Pulmonary artery endothelial cell (primary cell): ENCODE measurements at regions not wholly inside any gene's neighbourhood (a gene's known extent, or its start where the extent isn't known, plus 50 kb on each side); places are given as distances from the start of the nearest gene placed in this dataset.

ENCODE experiments used
- DNase-seq: peaks from one replicate; pipeline ENCODE4 v3.0.0-alpha.2; 2011; ENCODE audit warnings: low read depth, low spot score

GRCh38 chr12:91601054-91601453, 418.4 kb upstream of the DCN start:
- no peak for DNase-seq

GRCh38 chr12:91594715-91595114, 412.1 kb upstream of the DCN start:
- no peak for DNase-seq

- no peak for DNase-seq
These were observed 409.0 kb upstream of the DCN start for GRCh38 chr12:91591639-91591987.

GRCh38 chr12:91590966-91591638, 408.5 kb upstream of the DCN start:
- DNase-seq: no peak

GRCh38 chr12:91588874-91589454, 406.3 kb upstream of the DCN start:
- no peak for DNase-seq

- no peak for DNase-seq
These were observed 403.4 kb upstream of the DCN start for GRCh38 chr12:91586015-91586414.

- no peak for DNase-seq
These were observed 400.2 kb upstream of the DCN start for GRCh38 chr12:91582811-91583210.

GRCh38 chr12:91579516-91580263, 397.1 kb upstream of the DCN start:
- no peak for DNase-seq

- DNase-seq: no peak
These were observed 395.2 kb upstream of the DCN start for GRCh38 chr12:91577586-91578539.

GRCh38 chr12:91576432-91576831, 393.8 kb upstream of the DCN start:
- DNase-seq: no peak

GRCh38 chr12:91575630-91576029, 393.0 kb upstream of the DCN start:
- no peak for DNase-seq

- no peak for DNase-seq
These were observed 392.4 kb upstream of the DCN start for GRCh38 chr12:91574975-91575374.

- DNase-seq: no peak
These were observed 391.8 kb upstream of the DCN start for GRCh38 chr12:91574391-91574790.

- DNase-seq: no peak
These were observed 390.3 kb upstream of the DCN start for GRCh38 chr12:91572869-91573268.

GRCh38 chr12:91567100-91567485, 384.5 kb upstream of the DCN start:
- no peak for DNase-seq

GRCh38 chr12:91566328-91567099, 383.9 kb upstream of the DCN start:
- no peak for DNase-seq

- DNase-seq: no peak
These were observed 383.2 kb upstream of the DCN start for GRCh38 chr12:91565846-91566245.

GRCh38 chr12:91565246-91565645, 382.6 kb upstream of the DCN start:
- DNase-seq: no peak

- DNase-seq: no peak
These were observed 380.6 kb upstream of the DCN start for GRCh38 chr12:91563011-91563765.

- DNase-seq: no peak
These were observed 379.9 kb upstream of the DCN start for GRCh38 chr12:91562476-91562875.
